KG1 (cell line): ENCODE measurements at regions not wholly inside any gene's neighbourhood (a gene's known extent, or its start where the extent isn't known, plus 50 kb on each side); places are given as distances from the start of the nearest gene placed in this dataset.
"Not testable (repeated sequence)": the region's sequence is repeated elsewhere in the genome, so short reads cannot be mapped to it uniquely, and the experiment has no call there.

Experiments used
- DNase-seq: peaks from one replicate; lab custom pipeline; 2025; lab: John Stamatoyannopoulos, UW

- no peak for DNase-seq
Observed at GRCh38 chr2:203585516-203585915, 50.4 kb upstream of the RAPH1 start.

- no peak for DNase-seq
Observed at GRCh38 chr2:203586206-203586605, 51.1 kb upstream of the RAPH1 start.

GRCh38 chr2:203586696-203587095 lies 51.6 kb upstream of the RAPH1 start:
- DNase-seq: no peak

GRCh38 chr2:203590496-203590895 lies 55.4 kb upstream of the RAPH1 start:
- DNase-seq: no peak

- no peak for DNase-seq
Observed at GRCh38 chr2:203591642-203592041, 56.5 kb upstream of the RAPH1 start.

GRCh38 chr2:203592470-203592869 lies 57.4 kb upstream of the RAPH1 start:
- DNase-seq: no peak

GRCh38 chr2:203594541-203594940 lies 59.4 kb upstream of the RAPH1 start:
- DNase-seq: no peak

GRCh38 chr2:203596183-203596582 lies 61.1 kb upstream of the RAPH1 start:
- DNase-seq: no peak

GRCh38 chr2:203599509-203599908 lies 64.4 kb upstream of the RAPH1 start:
- DNase-seq: no peak

GRCh38 chr2:203600286-203600685 lies 65.2 kb upstream of the RAPH1 start:
- no peak for DNase-seq

- no peak for DNase-seq
Observed at GRCh38 chr2:203603456-203604389, 68.6 kb upstream of the RAPH1 start.

GRCh38 chr2:203605302-203605701 lies 70.2 kb upstream of the RAPH1 start:
- DNase-seq: no peak

- no peak for DNase-seq
Observed at GRCh38 chr2:203606051-203606450, 71.0 kb upstream of the RAPH1 start.

GRCh38 chr2:203610558-203610957 lies 75.5 kb upstream of the RAPH1 start:
- DNase-seq: no peak

GRCh38 chr2:203612246-203612645 lies 77.1 kb upstream of the RAPH1 start:
- no peak for DNase-seq

- DNase-seq: no peak
Observed at GRCh38 chr2:203619267-203619878, 84.3 kb upstream of the RAPH1 start.

- no peak for DNase-seq
Observed at GRCh38 chr2:203621981-203622515, 84.4 kb upstream of the CD28 start.

GRCh38 chr2:203623096-203623495 lies 83.3 kb upstream of the CD28 start:
- DNase-seq: no peak

GRCh38 chr2:203623661-203624060 lies 82.8 kb upstream of the CD28 start:
- DNase-seq: no peak

- DNase-seq: no peak
Observed at GRCh38 chr2:203625701-203626100, 80.7 kb upstream of the CD28 start.

- DNase-seq: not testable (repeated sequence)
Observed at GRCh38 chr2:203626247-203626646, 80.2 kb upstream of the CD28 start.

GRCh38 chr2:203626952-203627681 lies 79.3 kb upstream of the CD28 start:
- no peak for DNase-seq
